Ramos (cell line): ENCODE measurements at regions not wholly inside any gene's neighbourhood (a gene's known extent, or its start where the extent isn't known, plus 50 kb on each side); places are given as distances from the start of the nearest gene placed in this dataset.

Experiments
- in situ Hi-C: fragments of 300-500 bp; cut with MboI; formaldehyde crosslinking; loops from one replicate; pipeline ENCODE4 v1.14.3; 2022; ENCODE audit warnings: low sequenced_read_pairs; ENCODE audit not compliant: unreplicated experiment

GRCh38 chr1:106924360-106924759, 132.1 kb upstream of the PRMT6 start:
- in situ Hi-C loops = no loop called here

GRCh38 chr1:106925750-106926149, 130.7 kb upstream of the PRMT6 start:
- in situ Hi-C loops = no loop called here

- in situ Hi-C loops = no loop called here
These were observed 129.5 kb upstream of the PRMT6 start for GRCh38 chr1:106926803-106927582.

- in situ Hi-C loops = no loop called here
These were observed 119.4 kb upstream of the PRMT6 start for GRCh38 chr1:106937104-106937503.

GRCh38 chr1:106944721-106945120, 111.8 kb upstream of the PRMT6 start:
- in situ Hi-C loops = no loop called here

- in situ Hi-C loops = no loop called here
These were observed 103.7 kb upstream of the PRMT6 start for GRCh38 chr1:106952776-106953175.

GRCh38 chr1:106954661-106955229, 101.7 kb upstream of the PRMT6 start:
- in situ Hi-C loops = no loop called here

- in situ Hi-C loops = no loop called here
These were observed 99.8 kb upstream of the PRMT6 start for GRCh38 chr1:106956721-106957120.

- in situ Hi-C loops = no loop called here
These were observed 98.7 kb upstream of the PRMT6 start for GRCh38 chr1:106957795-106958194.

GRCh38 chr1:106960412-106960811, 96.1 kb upstream of the PRMT6 start:
- in situ Hi-C loops = no loop called here

- in situ Hi-C loops = no loop called here
These were observed 94.8 kb upstream of the PRMT6 start for GRCh38 chr1:106961646-106962045.

- in situ Hi-C loops = no loop called here
These were observed 93.9 kb upstream of the PRMT6 start for GRCh38 chr1:106962591-106962990.

GRCh38 chr1:106964495-106964894, 92.0 kb upstream of the PRMT6 start:
- in situ Hi-C loops = no loop called here

- in situ Hi-C loops = no loop called here
These were observed 87.8 kb upstream of the PRMT6 start for GRCh38 chr1:106968644-106969043.

- in situ Hi-C loops = no loop called here
These were observed 86.7 kb upstream of the PRMT6 start for GRCh38 chr1:106969731-106970130.

- in situ Hi-C loops = no loop called here
These were observed 84.4 kb upstream of the PRMT6 start for GRCh38 chr1:106972074-106972473.

GRCh38 chr1:106975944-106976343, 80.5 kb upstream of the PRMT6 start:
- in situ Hi-C loops = no loop called here

GRCh38 chr1:106978477-106979322, 77.8 kb upstream of the PRMT6 start:
- in situ Hi-C loops = no loop called here

- in situ Hi-C loops = no loop called here
These were observed 77.1 kb upstream of the PRMT6 start for GRCh38 chr1:106979371-106979770.

GRCh38 chr1:106980121-106980520, 76.4 kb upstream of the PRMT6 start:
- in situ Hi-C loops = no loop called here

- in situ Hi-C loops = no loop called here
These were observed 71.7 kb upstream of the PRMT6 start for GRCh38 chr1:106984801-106985200.
